ENCODE measurements at regions not wholly inside any gene's neighbourhood (a gene's known extent, or its start where the extent isn't known, plus 50 kb on each side); places are given as distances from the start of the nearest gene placed in this dataset.
"Not testable (repeated sequence)": the region's sequence is repeated elsewhere in the genome, so short reads cannot be mapped to it uniquely, and the experiment has no call there.

DNA sequence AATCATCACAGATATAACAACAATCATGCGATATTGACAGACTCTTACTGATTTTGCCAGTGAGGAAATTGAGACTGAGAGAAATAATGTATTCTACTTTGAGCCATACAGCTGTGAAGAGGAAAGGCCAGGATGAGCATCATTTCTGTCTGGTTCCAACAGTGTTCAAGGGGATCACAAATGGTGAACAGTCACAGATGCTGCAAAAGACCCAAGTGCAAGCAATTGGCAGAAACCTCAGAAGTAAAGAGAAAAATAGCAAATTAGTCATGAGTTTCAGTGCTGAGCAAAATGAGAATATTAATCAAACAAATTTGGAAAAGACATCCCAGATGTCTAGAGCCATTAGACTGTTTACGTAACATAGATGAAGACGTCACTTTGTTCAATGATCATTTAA lies 114.1 kb downstream of the RAB38 start:
- DNase-seq: no peak

DNA sequence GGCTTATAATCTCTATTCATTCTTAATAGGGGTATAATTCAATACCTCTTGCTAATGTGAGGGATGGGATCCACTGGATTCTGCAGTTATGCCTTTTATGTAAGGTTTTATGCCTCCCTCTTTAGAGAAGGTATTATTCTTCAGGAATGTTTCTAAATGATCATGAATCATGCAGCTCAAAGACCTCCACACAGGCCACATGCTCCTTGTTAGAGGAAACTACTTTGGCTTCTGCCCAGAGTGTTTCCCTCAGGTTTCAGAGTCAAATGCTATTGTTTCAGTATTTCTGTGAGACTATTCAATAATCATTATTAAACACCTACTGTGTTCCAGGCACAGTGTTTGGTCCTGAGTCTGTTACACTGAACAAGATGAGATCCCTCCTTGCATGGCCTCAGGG lies 115.9 kb downstream of the RAB38 start:
- DNase-seq: peak; percentile 10

DNA sequence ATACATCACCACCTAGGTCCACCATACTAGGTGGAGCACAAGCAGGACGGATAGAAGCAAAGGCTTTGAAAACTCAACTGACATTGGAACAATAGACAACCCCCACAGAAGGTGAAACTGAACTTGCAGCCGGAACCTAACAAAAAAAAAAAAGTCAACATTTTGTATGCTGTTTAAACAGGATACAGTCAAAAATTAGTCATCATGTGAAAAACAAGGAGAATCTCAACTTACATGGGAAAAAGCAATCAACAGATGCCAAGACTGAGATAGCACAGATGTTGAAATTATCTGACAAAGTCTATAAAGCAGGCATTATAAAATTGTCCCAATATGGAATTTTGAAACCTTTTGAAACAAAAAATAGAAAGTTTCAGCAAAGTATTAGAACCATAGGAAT lies 123.8 kb downstream of the RAB38 start:
- DNase-seq: no peak

DNA sequence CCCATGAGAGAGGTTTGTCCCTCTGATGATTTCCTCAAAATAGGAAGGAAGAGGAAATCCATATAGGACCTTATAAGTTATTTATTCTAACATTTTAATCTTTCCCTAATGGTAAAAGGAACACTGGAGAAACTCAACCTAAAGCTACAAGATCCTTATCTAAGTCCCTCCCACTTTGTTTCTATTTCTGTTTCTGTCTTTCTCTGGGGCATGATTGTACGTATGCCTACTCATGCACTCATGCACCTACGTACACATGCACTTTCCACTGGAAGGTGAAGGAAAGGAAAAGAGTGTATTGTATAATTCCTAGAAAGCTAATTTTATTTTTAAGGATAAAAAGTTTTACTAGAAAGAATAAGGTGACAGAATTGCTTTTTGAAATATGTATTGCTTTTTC lies 125.0 kb downstream of the RAB38 start:
- DNase-seq: no peak

DNA sequence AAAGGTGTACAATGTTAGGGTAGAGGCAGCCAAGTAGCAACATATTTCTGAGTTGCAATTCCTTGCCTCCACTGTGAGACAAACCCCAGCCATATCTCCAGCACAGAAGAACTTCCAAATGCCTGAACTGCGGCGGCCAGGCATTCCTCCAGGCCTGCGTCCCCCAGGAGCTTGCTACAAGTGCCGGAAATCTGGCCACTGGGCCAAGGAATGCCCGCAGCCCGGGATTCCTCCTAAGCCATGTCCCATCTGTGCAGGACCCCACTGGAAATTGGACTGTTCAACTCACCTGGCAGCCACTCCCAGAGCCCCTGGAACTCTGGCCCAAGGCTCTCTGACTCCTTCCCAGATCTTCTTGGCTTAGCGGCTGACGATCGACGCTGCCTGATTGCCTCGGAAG lies 130.0 kb downstream of the RAB38 start:
- not testable (repeated sequence) for DNase-seq

DNA sequence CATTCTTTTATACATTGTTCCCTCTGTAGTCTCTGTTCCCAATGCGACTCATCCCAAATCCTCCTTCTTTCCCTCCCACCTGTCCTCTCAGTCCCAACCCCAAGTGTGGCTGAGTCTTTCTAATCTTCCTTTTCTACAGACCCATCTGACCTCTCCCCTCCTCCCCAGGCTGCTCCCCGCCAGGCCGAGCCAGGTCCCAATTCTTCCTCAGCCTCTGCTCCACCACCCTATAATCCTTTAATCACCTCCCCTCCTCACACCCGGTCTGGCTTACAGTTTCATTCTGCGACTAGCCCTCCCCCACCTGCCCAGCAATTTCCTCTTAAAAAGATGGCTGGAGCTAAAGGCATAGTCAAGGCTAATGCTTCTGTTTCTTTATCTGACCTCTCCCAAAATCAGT lies 130.6 kb downstream of the RAB38 start:
- DNase-seq: not testable (repeated sequence)

DNA sequence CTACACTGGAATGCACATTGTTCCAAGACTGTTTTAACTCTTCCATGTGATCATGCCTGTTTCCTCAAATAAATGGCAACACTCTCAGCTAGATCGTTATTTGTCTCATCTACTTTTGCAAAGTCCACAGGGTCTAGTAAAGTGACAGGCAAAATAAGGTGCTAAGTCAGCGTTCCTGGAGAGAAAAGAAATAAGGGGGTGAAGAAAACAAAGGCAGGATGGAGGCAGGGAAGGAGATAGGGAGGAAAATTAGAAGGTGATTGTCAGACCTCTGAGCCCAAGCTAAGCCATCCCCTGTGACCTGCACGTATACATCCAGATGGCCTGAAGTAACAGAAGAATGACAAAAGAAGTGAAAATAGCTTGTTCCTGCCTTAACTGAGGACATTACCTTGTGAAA lies 132.1 kb downstream of the RAB38 start:
- DNase-seq: no peak

DNA sequence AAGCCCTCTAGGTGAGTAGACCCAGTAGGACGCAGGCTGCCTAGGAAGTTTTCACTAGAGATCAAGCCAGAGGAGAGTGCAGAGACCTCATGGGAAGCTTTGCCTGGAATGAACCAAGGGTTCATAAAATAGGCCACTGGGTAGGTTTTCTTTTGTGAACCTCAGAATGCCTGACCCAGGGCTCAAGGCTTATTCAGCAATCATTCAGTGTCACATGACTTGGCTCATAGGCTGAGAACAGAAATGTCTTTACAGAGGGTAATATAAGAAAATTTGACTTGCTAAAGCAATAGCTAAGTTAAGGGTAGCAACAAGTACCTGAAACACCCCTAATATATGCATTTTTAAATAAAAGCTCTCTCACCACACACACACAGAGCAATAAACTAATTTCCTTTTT lies 132.6 kb downstream of the RAB38 start:
- DNase-seq: no peak

DNA sequence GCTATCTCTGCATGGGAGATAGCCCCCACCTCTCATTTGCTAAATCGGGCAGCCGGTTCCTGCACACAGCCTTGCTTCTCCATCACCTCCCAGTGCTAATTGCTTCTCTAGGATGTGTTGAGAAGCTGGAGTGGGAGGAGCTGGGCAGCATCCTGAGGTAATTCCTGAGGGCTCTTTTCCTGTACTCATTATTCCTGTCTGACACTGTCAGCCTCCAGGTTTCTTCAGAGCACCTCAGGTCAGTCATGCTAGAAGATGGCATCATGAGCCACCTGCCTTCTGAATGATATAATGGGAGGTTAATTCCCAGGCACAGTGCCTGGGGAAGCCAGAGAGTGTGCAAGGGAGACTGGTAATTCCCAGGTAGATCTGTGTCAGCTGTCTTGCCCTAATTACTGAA lies 133.0 kb downstream of the RAB38 start:
- DNase-seq: no peak

DNA sequence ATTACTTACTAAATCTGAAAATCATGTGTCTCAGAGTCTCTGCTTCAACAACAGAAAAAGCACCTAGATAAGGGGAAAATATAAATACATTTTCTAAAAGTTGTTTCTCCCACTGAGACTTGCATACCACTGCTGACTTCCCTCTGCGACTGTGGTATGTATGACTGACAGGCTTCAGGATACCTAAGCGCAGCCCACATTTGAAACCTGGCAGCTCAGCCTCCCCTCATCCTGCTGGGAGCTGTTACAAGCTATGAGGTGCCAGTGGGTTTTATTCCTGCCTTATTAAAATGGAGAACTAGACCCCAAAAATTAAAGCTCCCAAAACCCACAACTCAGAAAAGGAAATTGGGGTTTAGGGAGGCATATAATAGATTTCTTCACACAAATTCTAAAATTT lies 133.6 kb downstream of the RAB38 start:
- DNase-seq: no peak

DNA sequence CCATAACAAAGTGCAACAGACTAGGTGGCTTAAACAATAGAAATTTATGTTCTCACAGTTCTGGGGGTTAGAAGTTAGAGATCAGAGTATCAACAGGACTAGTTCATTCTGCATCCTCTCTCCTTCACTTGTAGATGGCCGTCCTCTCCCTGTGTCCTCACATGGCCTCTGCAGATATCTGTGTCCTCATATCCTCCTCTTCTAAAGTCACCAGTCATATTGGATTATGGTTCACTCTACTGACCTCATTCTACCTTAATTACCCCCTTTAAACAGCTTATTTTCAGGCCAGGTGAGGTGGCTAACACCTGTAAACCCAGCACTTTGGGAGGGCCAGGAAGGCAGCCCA lies 135.1 kb downstream of the RAB38 start:
- DNase-seq: no peak

DNA sequence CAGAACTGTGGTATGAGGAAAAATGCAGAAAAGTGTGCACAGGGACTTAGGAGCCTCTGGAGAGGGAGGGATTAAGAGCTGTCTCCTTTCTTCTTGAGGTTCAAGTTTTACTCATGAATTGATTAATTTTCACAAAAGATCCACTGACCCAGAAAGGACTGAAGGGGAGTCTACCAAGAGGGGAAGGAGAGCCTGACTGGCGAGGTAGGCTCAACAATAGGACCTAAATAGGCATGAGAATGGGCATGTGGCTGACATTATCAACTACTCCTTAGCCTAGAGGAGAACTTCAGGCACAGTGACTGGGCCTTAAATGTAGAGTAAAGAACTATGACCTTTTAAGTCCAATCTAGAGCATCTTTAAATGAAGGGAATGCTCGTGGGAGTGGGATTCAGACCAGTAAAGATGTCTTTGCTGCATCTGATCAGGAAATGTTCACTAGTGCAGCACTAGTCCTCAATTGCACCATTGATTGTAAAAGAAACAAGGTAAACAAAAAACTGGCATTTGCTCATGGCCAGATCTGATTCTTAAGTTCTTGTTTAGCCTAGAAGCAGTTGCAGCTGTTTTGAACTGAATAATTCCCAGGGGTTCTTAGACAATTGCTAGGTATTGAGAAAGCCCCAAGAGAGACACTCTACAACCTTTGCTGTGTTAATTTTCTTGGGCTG lies 135.6 kb downstream of the RAB38 start:
- DNase-seq: no peak

DNA sequence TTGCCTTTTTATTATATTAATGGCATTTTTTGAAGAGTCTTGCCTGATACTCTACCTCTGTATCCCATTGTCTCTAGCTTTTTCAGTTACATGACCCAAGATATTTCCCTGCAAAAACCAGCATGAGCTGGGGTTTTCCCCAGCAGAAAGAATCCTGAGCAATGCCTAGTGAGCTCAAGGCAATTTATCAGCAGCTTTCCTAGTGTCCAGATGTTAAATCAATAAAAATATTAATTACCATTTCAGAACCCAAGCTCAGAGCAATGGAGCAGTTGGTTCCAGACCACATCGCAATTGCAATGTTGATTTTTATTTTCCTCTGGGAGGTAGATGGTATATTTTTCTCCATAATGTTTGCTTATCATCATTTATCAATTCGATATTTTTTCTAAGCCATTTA lies 137.2 kb downstream of the RAB38 start:
- DNase-seq: no peak

DNA sequence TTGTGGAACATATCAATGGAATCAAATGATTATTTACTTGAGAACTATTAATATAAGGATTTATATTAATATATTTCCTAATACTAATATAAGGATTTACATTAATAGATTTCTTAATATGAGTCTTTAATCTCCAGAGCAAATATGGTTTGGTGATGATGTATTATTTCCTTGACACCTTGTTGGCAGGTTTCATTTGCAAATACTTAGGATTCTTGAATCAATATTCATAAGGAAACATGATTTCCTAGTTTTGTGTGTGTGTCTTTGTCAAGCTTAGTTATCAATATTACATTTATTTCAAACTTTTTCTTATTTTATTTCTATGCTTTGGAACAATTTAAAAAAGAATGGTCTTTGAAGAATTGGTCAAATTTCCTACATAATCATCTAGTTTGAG lies 138.5 kb downstream of the RAB38 start:
- DNase-seq: peak; percentile 33

DNA sequence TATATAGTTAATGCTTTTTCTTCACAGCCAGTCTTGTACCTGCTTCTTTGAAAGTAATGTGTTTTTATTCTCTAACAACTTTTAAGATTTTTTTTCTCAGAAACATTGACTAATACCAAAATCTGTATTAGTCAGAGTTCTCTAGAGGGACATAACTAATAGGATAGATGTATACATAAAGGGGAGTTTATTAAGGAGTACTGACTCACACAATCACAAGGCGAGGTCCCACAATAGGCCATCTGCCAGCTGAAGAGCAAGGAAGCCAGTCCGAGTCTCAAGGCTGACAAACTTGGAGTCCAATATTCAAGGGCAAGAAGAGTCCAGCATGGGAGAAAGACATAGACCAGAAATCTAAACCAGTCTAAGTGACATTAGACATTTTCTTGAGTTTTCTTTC lies 140.0 kb downstream of the RAB38 start:
- DNase-seq: peak; percentile 29

DNA sequence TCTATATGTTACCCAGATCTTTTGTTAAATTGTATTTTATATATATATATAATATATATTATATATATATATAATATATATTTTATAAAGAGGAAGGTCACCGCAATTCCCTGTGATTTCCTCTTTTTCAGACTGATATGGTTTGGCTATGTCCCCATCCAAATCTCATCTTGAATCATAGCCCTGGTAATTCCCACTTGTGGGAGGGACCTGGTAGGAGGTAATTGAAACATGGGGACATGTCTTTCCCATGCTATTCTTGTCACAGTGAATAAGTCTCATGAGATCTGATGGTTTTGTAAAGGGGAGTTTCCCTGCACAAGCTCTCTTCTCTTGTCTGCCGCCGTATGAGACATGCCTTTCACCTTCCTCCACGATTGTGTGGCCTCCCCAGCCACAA lies 157.6 kb downstream of the RAB38 start:
- DNase-seq: no peak

DNA sequence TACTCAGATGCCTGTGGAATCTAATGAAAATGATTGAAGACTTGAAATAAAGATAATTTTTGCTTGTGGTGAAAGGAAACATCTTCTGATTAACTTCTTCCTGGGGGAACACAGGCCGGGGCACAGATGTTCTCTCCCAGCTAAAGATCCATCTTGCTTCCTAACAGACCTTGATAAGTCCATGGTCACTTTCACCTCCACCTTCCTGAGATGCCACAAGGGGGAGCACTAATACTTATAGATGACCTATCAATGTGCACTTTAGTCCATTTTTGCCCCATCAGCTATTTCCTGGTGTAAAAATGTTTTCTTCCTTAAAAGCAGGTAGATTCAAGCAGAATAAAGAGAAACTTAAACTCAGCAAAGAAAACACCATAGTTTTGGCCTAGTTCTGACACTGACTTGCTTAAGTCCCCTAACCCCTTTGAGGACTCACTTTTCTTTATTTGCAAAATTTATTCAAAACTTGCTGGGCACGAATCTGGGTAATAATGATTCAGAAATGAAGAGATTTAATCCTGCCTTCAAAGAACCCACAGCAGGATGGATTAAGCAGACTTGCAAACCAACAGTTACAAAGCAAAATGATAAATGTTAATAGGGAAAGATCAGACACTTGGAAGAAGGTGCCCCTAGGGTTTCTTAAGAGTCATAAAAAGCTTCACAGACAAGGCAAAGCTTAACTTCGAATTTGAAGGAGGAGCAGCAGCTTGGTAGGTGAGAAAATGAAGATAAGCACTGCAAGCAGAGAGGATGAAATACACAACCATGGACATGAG lies 158.7 kb downstream of the RAB38 start:
- peak; percentile 57 for DNase-seq

DNA sequence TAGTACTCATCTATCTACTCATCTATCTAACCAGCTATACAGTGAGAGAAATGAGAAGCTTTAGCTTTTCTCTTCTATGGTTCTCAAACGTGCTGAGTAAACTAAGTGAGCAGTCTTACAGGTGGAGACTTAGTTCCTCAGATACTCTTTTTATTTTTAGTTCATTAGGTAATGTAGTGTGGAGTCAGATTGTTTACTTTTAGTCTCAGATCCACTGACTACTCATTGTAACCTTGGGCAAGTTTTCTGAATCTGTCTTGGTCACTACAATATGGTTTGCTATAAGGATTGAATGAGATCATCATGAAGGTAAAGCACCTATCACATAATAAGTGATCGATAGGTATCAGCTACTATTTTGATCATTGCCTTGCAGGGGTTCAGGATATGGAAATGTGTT lies 160.1 kb downstream of the RAB38 start:
- DNase-seq: no peak

DNA sequence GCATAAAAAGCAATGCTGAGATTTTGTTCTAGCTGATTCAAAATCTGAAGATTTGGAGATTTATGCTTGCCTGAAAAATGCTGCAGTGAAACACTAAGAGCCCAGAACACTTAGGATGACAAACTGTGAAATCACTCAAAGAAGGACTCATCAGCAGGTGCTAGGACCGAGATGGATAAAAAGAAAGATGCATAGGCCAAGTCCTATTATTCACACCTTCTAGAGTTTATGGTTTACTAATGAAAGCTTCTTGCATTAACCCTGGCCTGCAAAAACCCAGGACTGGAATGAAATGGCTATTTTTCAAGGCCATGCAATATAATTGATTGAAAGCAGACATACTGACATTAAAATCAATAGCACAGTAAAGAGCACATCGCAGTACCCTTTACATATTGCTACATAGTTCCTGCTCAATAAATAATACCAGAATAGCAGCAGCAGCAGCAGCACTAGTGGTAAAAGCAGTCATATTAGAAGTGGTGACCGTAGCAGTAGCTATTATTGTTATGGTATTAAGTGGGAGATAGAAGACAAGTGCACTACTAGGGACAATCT lies 161.7 kb downstream of the RAB38 start:
- no peak for DNase-seq

DNA sequence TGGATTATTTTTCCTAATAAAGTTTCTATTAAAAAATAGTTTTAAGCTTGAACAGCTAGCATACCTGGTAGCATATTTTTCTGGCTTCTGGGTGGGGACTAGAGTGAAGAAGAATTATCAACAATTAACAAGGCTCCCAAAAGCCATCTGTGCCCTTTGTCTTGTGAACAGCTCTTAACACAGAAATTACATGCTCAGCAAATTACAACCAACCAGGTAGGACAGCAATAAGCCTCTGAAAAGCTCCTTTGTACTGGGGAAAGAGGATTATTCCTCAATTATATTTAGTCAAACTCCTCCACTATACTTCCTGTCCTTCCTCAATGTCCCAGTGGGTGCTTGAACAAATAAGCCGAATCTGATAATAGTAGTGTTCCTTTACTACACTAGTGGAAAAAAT lies 162.8 kb downstream of the RAB38 start:
- no peak for DNase-seq

DNA sequence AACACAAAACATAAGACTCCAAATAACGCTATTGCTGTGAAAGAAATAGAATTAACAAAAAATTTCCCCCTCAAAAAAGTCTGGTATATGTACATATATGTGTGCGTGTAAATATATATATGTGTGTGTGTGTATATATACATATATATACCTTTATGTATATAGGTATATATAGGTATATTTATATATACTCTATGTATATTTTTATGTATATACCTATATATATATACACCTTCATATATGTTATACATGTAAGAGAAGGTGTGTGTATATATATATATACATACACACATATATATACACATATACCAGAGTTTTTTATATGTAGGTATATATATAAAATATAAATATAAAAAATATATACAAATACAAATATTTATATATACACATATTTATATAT lies 199.2 kb downstream of the RAB38 start:
- no peak for DNase-seq

DNA sequence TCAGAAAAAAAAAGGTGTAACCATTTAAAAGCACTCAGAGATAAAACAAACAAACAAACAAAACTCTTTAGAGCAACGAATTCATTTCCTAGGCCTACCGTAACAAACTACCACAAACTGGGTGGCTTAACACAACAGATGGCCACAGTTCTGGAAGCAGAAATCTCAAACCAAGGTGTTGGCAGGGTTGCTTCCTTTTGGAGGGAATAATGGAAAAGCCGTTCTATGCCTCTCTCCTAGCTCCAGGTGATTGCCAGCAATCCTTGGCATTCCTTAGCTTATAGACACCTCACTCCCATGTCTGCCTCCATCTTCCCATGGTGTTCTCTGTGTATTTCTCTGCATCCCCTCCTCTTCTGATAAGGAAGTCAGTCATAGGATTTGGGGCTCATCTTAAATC lies 200.4 kb downstream of the RAB38 start:
- DNase-seq: no peak

DNA sequence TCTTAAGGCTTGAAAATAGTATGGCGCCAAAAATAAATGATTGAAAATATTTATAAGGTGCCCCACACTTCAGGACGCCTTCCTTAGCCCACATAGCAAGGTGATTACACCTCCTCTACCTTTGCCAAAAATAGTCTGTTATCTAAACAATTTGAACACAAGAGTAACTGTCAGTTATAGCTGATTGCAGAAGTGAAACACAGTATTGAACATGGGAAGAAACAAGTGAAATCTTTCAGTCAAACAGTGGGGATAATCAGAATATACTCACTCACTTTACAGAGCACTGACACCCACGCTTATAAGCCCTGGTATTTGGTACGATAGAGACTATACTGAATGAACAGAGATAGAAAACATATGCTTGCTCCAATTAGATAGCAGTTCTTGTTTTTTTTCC lies 203.1 kb downstream of the RAB38 start:
- no peak for DNase-seq

DNA sequence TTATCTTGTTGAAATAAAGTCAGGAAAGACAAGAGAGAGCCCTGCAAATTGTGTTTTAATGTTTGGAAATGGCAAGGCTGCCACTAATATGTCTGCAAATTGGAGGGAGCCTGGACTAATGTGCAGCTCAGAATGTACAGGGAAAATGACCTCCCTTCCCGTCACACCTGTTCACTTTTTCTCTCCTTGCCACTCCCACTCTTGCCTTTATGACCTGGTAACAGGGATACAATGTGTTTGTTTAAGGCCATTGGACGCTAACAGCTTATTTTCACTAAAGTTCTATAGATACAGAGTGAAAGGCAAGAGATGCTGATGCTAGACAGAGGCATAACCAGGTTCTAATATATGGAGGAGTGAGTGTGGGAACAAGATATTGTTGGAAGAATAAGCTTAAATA lies 203.9 kb downstream of the RAB38 start:
- DNase-seq: no peak

DNA sequence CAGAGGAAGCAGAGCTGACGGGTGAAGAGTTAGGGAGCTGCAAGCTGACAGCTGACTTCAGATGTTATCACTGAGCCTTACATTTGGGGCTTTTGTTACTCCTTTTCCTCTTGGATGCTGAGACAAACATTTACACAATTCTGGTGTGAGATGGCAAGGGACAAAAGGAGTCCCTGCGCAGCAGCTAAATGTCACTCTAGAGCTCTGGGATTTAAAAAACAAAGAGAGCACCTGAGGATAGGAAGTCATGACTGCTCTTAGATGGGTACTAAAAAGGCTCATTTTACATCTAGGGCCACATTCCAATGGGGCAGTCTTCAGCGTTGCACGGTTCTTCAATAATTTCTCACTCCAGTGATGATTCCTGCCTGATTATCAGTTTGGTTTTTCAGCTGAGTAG lies 204.5 kb downstream of the RAB38 start:
- DNase-seq: no peak
